GM12875 (cell line): ENCODE measurements at regions not wholly inside any gene's neighbourhood (a gene's known extent, or its start where the extent isn't known, plus 50 kb on each side); places are given as distances from the start of the nearest gene placed in this dataset.

Source experiments
- H3K4me3 ChIP-seq: one replicate; pipeline ENCODE4 v1.5.1; 2011; ENCODE audit warnings: low read depth, low read length, control low read depth
- CTCF ChIP-seq: IDR thresholded peaks from 2 replicates; pipeline ENCODE4 v1.5.1; 2011; ENCODE audit warnings: low read depth, mild to moderate bottlenecking, control low read depth, inconsistent platforms, low read length, moderate library complexity, borderline replicate concordance; ENCODE audit not compliant: insufficient read depth

GRCh38 chr7:140269004-140269638, 92.3 kb upstream of the KDM7A start:
- no peak overlapping the region for H3K4me3 ChIP-seq
- TF ChIP-seq CTCF = no peak

- H3K4me3 ChIP-seq = no peak overlapping the region
- no peak for TF ChIP-seq CTCF
Measured at GRCh38 chr7:140267381-140268226, 90.8 kb upstream of the KDM7A start.

GRCh38 chr7:140263277-140263676, 86.5 kb upstream of the KDM7A start:
- no peak for TF ChIP-seq CTCF
- no peak overlapping the region for H3K4me3 ChIP-seq

- no peak for TF ChIP-seq CTCF
- H3K4me3 ChIP-seq = no peak overlapping the region
Measured at GRCh38 chr7:140262242-140262903, 85.6 kb upstream of the KDM7A start.

- H3K4me3 ChIP-seq = no peak overlapping the region
Measured at GRCh38 chr7:140261522-140261921, 84.7 kb upstream of the KDM7A start.

GRCh38 chr7:140261105-140261486, 84.3 kb upstream of the KDM7A start:
- no peak overlapping the region for H3K4me3 ChIP-seq
- TF ChIP-seq CTCF = no peak

More at GRCh38 chr7:140261522-140261921, 84.7 kb upstream of the KDM7A start:
- TF ChIP-seq CTCF = no peak
